ENCODE measurements at regions not wholly inside any gene's neighbourhood (a gene's known extent, or its start where the extent isn't known, plus 50 kb on each side); places are given as distances from the start of the nearest gene placed in this dataset.

GRCh38 chr15:70276401-70276800 is 178.7 kb upstream of the TLE3 start:
- intact Hi-C loops (cut with DNase I), result no loop called here

GRCh38 chr15:70275461-70276138 is 177.9 kb upstream of the TLE3 start:
- no peak for ATAC-seq
- DNase-seq, result no peak
- intact Hi-C loops (cut with DNase I), result no loop called here

More at GRCh38 chr15:70276401-70276800, 178.7 kb upstream of the TLE3 start:
- ATAC-seq (no peak), DNase-seq (no peak)

GRCh38 chr15:70274908-70275307 is 177.2 kb upstream of the TLE3 start:
- no peak for ATAC-seq
- intact Hi-C loops (cut with DNase I), result no loop called here
- no peak for DNase-seq

GRCh38 chr15:70274255-70274880 is 176.7 kb upstream of the TLE3 start:
- intact Hi-C loops (cut with DNase I), result no loop called here
- ATAC-seq, result no peak
- no peak for DNase-seq

- ATAC-seq (no peak), DNase-seq (no peak)
- intact Hi-C loops (cut with DNase I), result no loop called here
Measured at GRCh38 chr15:70273808-70274207, 176.1 kb upstream of the TLE3 start.

- no peak for DNase-seq
- ATAC-seq, result no peak
- intact Hi-C loops (cut with DNase I), result no loop called here
Measured at GRCh38 chr15:70272565-70273355, 175.0 kb upstream of the TLE3 start.

GRCh38 chr15:70271422-70272088 is 173.8 kb upstream of the TLE3 start:
- intact Hi-C loops (cut with DNase I), result no loop called here
- no peak for DNase-seq
- peak in 1 of 2 donors; percentile 78 for ATAC-seq

- ATAC-seq (no peak), DNase-seq (no peak)
- intact Hi-C loops (cut with DNase I), result no loop called here
Measured at GRCh38 chr15:70270752-70271111, 173.0 kb upstream of the TLE3 start.

- DNase-seq (peak; percentile 61), ATAC-seq (peak; percentile 7 to 10)
- intact Hi-C loops (cut with DNase I), result no loop called here
Measured at GRCh38 chr15:70269991-70270751, 172.5 kb upstream of the TLE3 start.

GRCh38 chr15:70269311-70269911 is 171.7 kb upstream of the TLE3 start:
- DNase-seq (no peak), ATAC-seq (no peak)
- intact Hi-C loops (cut with DNase I), result no loop called here

GRCh38 chr15:70268698-70269251 is 171.1 kb upstream of the TLE3 start:
- ATAC-seq (no peak), DNase-seq (no peak)
- intact Hi-C loops (cut with DNase I), result no loop called here

- DNase-seq, result no peak
- intact Hi-C loops (cut with DNase I), result no loop called here
- ATAC-seq, result no peak
Measured at GRCh38 chr15:70267879-70268278, 170.2 kb upstream of the TLE3 start.

- no peak for DNase-seq
- no peak for ATAC-seq
- intact Hi-C loops (cut with DNase I), result no loop called here
Measured at GRCh38 chr15:70267306-70267705, 169.6 kb upstream of the TLE3 start.

GRCh38 chr15:70266412-70267121 is 168.8 kb upstream of the TLE3 start:
- intact Hi-C loops (cut with DNase I), result no loop called here
- DNase-seq, result peak; percentile 87
- peak; percentile 84 to 86 for ATAC-seq

GRCh38 chr15:70265986-70266385 is 168.3 kb upstream of the TLE3 start:
- DNase-seq (no peak), ATAC-seq (no peak)
- intact Hi-C loops (cut with DNase I), result no loop called here

GRCh38 chr15:70265466-70265978 is 167.8 kb upstream of the TLE3 start:
- intact Hi-C loops (cut with DNase I), result no loop called here
- no peak for DNase-seq
- no peak for ATAC-seq

GRCh38 chr15:70264738-70265465 is 167.2 kb upstream of the TLE3 start:
- intact Hi-C loops (cut with DNase I), result no loop called here
- ATAC-seq (peak in 1 of 2 donors; percentile 2), DNase-seq (no peak)

All from left cardiac atrium (tissue), 4 donors.